ENCODE measurements at regions not wholly inside any gene's neighbourhood (a gene's known extent, or its start where the extent isn't known, plus 50 kb on each side); places are given as distances from the start of the nearest gene placed in this dataset.

- intact Hi-C loops (cut with micrococcal nuclease): no loop called here
- H3K27ac Mint-ChIP-seq (ENCODE audit: low read depth, unreplicated experiment): no peak overlapping the region
- H3K36me3 Mint-ChIP-seq (ENCODE audit: insufficient read depth, unreplicated experiment): no peaks in the 10 kb centered on the region
Observed at GRCh38 chr10:56586461-56586891, 225.4 kb upstream of the ZWINT start.

GRCh38 chr10:56585447-56586171, 224.6 kb upstream of the ZWINT start:
- H3K9me3 Mint-ChIP-seq (ENCODE audit: unreplicated experiment): no peaks in the 10 kb centered on the region
- no peak for TF ChIP-seq CTCF (IDR thresholded peaks at IDR 0.05; ENCODE audit: unreplicated experiment)

More at GRCh38 chr10:56586461-56586891, 225.4 kb upstream of the ZWINT start:
- TF ChIP-seq CTCF (IDR thresholded peaks at IDR 0.05; ENCODE audit: unreplicated experiment): no peak
- H3K9me3 Mint-ChIP-seq (ENCODE audit: unreplicated experiment): no peaks in the 10 kb centered on the region
- no peak overlapping the region for H3K4me3 Mint-ChIP-seq (ENCODE audit: unreplicated experiment)
- peaks cover 19% of the 10 kb centered on the region for H3K4me1 Mint-ChIP-seq (ENCODE audit: insufficient read depth, unreplicated experiment)
- no peak for DNase-seq (ENCODE audit: unreplicated experiment)
- ChIA-PET POLR2A (no interaction called here), CTCF (interaction anchor here (0.6 kb wide), 1 partner anchor 98 kb away, joined by 3 read pairs; no protein-coding TSS in a partner anchor)
- BruUV-seq (replicated peaks): no TSS peak
- H3K27me3 Mint-ChIP-seq (ENCODE audit: insufficient read depth, unreplicated experiment): no peaks in the 10 kb centered on the region

GRCh38 chr10:56583316-56583715, 222.3 kb upstream of the ZWINT start:
- Mint-ChIP-seq H3K4me1 (ENCODE audit: insufficient read depth, unreplicated experiment) (peaks cover 19% of the 10 kb centered on the region), H3K27ac (ENCODE audit: low read depth, unreplicated experiment) (peak overlapping the region; percentile 96), H3K36me3 (ENCODE audit: insufficient read depth, unreplicated experiment) (no peaks in the 10 kb centered on the region), H3K27me3 (ENCODE audit: insufficient read depth, unreplicated experiment) (no peaks in the 10 kb centered on the region), H3K4me3 (ENCODE audit: unreplicated experiment) (peak overlapping the region; percentile 12), H3K9me3 (ENCODE audit: unreplicated experiment) (no peaks in the 10 kb centered on the region)
- no peak for TF ChIP-seq CTCF (IDR thresholded peaks at IDR 0.05; ENCODE audit: unreplicated experiment)
- DNase-seq (ENCODE audit: unreplicated experiment): peak; percentile 15
- POLR2A ChIA-PET: interaction anchor here (0.6 to 0.9 kb wide), 2 partner anchors 13 to 45 kb away, joined by 3 to 5 read pairs; no protein-coding TSS in a partner anchor
- intact Hi-C loops (cut with micrococcal nuclease): no loop called here
- CTCF ChIA-PET: no interaction called here
- no TSS peak for BruUV-seq (replicated peaks)

More at GRCh38 chr10:56585447-56586171, 224.6 kb upstream of the ZWINT start:
- H3K4me1 Mint-ChIP-seq (ENCODE audit: insufficient read depth, unreplicated experiment): peaks cover 19% of the 10 kb centered on the region
- ChIA-PET CTCF (no interaction called here), POLR2A (interaction anchor here (0.6 kb wide), 1 partner anchor 1051 kb away, joined by 4 read pairs; no protein-coding TSS in a partner anchor)
- no peaks in the 10 kb centered on the region for H3K27me3 Mint-ChIP-seq (ENCODE audit: insufficient read depth, unreplicated experiment)
- no TSS peak for BruUV-seq (replicated peaks)
- no peak overlapping the region for H3K4me3 Mint-ChIP-seq (ENCODE audit: unreplicated experiment)
- no peak overlapping the region for H3K27ac Mint-ChIP-seq (ENCODE audit: low read depth, unreplicated experiment)
- H3K36me3 Mint-ChIP-seq (ENCODE audit: insufficient read depth, unreplicated experiment): no peaks in the 10 kb centered on the region
- intact Hi-C loops (cut with micrococcal nuclease): no loop called here
- no peak for DNase-seq (ENCODE audit: unreplicated experiment)

GRCh38 chr10:56567580-56567979, 206.5 kb upstream of the ZWINT start:
- intact Hi-C loops (cut with micrococcal nuclease): no loop called here
- H3K4me1 Mint-ChIP-seq (ENCODE audit: insufficient read depth, unreplicated experiment): no peaks in the 10 kb centered on the region
- H3K9me3 Mint-ChIP-seq (ENCODE audit: unreplicated experiment): peaks cover 9% of the 10 kb centered on the region
- no peaks in the 10 kb centered on the region for H3K27me3 Mint-ChIP-seq (ENCODE audit: insufficient read depth, unreplicated experiment)
- H3K4me3 Mint-ChIP-seq (ENCODE audit: unreplicated experiment): no peak overlapping the region
- no peak for TF ChIP-seq CTCF (IDR thresholded peaks at IDR 0.05; ENCODE audit: unreplicated experiment)
- ChIA-PET CTCF (no interaction called here), POLR2A (no interaction called here)
- no peaks in the 10 kb centered on the region for H3K36me3 Mint-ChIP-seq (ENCODE audit: insufficient read depth, unreplicated experiment)
- H3K27ac Mint-ChIP-seq (ENCODE audit: low read depth, unreplicated experiment): no peak overlapping the region
- no peak for DNase-seq (ENCODE audit: unreplicated experiment)
- BruUV-seq (replicated peaks): no TSS peak

Measured in MCF 10A (cell line).